HG02884 (cell line): ENCODE measurements at regions not wholly inside any gene's neighbourhood (a gene's known extent, or its start where the extent isn't known, plus 50 kb on each side); places are given as distances from the start of the nearest gene placed in this dataset.

Experiments
- ATAC-seq: cut with Tn5 transposase; IDR thresholded peaks from one replicate; pipeline ENCODE4 v1.9.1; 2021; ENCODE audit warnings: mild to moderate bottlenecking, moderate library complexity; ENCODE audit not compliant: unreplicated experiment

- no peak for ATAC-seq
These were observed 94.9 kb upstream of the MKLN1 start for GRCh38 chr7:131232768-131233167.

DNA sequence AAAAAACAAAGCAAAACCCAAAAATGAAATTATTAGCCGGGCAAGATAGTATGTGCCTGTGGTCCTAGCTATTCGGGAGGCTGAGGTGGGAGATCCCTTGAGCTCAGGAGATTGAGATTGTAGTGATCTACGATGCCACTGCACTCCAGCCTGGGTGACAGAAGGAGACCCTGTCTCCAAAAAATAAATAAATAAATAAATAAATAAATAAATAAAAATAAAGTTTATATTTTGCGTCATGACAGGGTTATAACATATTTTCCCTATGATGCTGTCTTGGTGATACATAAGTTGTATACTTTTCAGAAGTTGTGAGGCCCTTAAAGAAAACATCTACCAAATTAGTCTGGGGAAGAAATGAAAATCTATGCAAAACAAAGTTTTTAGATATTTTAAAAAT is 94.5 kb upstream of the MKLN1 start:
- ATAC-seq, result no peak

- ATAC-seq, result no peak
These were observed 92.8 kb upstream of the MKLN1 start for GRCh38 chr7:131234719-131235488.

DNA sequence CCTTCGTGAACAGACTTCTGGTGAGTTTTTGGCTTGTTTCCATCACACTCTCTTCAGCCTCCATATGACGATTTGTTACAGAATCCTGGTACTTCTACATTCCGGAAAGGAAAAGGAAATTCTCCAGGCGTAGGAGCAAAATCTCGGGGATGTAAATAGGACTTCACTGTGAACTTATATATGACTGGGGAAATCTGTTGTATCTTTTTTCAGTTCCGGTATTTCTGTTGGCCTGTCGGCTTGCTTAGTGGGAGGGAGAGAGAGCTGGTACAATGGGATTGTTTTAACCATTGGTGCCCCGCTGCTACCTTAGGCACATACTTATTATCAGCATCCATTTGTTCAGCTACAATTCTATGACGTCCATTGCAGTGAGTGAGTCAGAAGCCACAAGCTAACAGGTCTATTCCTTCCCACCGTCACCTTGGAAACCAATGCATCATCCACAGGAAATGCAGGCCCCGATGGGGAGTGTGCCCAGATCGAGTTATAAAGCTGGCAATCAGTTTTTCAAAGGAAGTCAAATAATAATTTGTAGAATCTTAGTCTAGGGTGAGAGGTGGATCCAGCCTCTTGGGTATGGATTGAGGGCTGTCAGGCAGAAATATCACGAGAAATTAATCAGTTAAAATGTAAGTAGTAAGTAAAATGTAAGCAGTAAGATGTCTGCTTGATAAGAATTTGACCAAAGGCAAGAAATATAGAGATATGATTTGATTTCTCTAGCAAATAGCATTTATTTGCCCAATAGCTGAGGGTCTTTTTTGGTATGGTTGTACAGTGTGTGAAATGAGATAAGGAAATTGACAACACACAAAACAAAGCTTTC is 92.0 kb upstream of the MKLN1 start:
- no peak for ATAC-seq

- no peak for ATAC-seq
These were observed 91.4 kb upstream of the MKLN1 start for GRCh38 chr7:131236318-131236672.

- ATAC-seq, result no peak
These were observed 89.2 kb upstream of the MKLN1 start for GRCh38 chr7:131238347-131238931.

GRCh38 chr7:131241386-131241785 is 86.3 kb upstream of the MKLN1 start:
- ATAC-seq, result no peak

DNA sequence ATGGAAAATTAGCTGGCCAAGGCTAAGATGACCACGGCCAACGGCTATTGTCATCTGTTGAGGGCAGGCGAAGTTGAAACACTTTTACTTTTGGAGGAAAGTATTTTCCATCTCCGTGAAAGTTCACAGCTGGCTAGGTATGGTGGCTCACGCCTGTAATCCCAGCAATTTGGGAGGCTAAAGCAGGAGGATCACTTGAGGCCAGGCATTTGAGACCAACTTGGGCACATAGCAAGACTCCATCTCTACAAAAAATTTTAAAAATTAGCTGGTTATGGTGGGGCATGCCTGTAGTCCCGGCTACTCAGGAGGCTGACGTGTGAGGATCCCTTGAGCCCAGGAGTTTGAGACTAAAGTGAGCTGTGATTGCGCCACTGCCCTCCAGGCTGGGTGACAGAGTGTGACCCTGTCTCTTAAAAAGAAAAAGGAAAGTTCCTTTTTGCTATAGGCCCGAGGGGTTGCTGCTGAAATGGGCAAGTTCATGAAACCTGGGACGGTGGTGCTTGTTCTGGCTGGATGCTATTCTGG is 85.5 kb upstream of the MKLN1 start:
- ATAC-seq, result no peak

GRCh38 chr7:131244259-131244852 is 83.3 kb upstream of the MKLN1 start:
- ATAC-seq, result no peak

- ATAC-seq, result no peak
These were observed 78.7 kb upstream of the MKLN1 start for GRCh38 chr7:131249003-131249402.

GRCh38 chr7:131249483-131249882 is 78.2 kb upstream of the MKLN1 start:
- no peak for ATAC-seq

DNA sequence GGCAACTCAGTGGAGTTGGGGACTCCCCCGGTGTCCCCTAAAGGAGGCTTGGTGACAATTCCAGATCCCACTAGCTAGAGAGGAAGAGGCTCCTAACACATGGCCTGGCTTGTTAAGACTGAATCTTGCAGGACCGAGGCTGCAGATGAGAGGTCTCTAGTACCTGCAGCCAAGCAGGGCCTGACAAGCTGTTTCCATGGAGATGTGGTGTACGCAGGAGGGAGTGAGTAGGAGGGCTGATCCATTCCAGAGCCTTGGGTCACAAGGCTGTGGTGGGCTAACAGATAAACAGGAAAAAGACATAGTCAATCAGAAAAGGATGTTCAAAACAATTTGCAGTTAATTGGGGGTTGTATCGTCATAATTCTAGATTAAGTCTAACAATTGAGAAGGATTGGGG is 77.3 kb upstream of the MKLN1 start:
- ATAC-seq, result no peak

- no peak for ATAC-seq
These were observed 76.3 kb upstream of the MKLN1 start for GRCh38 chr7:131251371-131251770.

- ATAC-seq, result no peak
These were observed 74.7 kb upstream of the MKLN1 start for GRCh38 chr7:131252976-131253375.

DNA sequence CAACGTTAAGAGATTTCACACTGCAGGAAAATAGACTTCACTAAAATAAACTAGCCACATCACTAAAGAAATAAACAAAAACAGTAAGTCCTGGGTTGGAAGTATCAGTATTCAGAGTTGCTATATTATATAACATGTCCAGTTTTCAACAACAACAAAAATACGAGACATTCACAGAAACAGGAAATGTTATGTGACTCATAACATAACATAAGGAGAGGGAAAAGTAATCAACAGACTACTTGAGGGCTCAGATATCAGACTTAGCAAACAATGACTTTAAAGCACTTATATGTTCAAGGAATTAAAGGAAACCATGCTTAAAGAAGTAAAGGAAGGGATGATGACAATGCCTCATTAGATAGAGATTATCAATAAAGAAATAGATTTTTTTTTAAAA is 73.5 kb upstream of the MKLN1 start:
- ATAC-seq, result no peak

DNA sequence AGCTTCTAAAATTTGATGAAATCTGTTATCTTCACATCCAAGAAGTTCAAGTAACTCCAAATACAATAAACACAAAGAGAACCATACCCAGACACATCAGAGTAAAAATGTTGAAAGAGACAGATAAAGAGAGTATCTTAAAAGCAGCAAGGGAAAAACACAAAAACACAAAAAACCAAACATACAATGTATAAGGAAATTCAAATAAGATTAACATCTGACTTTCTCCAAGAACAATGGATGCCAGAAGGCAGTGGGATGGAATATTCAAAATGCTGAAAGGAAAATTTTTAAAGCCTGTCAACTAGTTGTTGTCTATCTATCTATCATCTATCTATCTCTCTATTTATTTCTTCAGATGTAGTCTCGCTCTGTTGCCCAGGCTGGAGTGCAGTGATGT is 72.4 kb upstream of the MKLN1 start:
- no peak for ATAC-seq

- ATAC-seq, result no peak
These were observed 66.1 kb upstream of the MKLN1 start for GRCh38 chr7:131261476-131261994.

- no peak for ATAC-seq
These were observed 62.4 kb upstream of the MKLN1 start for GRCh38 chr7:131265227-131265626.

GRCh38 chr7:131267631-131268030 is 60.0 kb upstream of the MKLN1 start:
- ATAC-seq, result no peak

- ATAC-seq, result no peak
These were observed 58.8 kb upstream of the MKLN1 start for GRCh38 chr7:131268906-131269305.

DNA sequence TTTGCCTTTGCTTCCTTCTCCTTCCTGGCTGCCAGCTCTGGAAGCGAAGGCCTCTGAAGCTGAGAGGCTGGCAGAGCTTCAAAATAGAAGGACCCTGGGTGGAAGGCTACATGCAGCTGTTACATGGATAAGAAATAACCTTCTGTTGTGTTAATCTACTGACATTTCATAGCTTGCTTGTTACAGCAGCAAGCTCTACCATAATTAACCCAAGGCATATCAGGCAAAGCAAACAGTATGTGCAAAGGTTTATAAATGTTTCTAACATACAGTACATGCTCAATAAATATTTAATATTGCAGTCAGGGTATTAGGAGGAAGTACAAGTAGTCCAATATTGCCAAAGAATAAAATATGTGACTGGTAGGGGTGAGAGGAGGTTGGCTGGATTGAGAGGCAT is 55.6 kb upstream of the MKLN1 start:
- no peak for ATAC-seq
